Cardiac fibroblast (primary cell): ENCODE measurements at regions not wholly inside any gene's neighbourhood (a gene's known extent, or its start where the extent isn't known, plus 50 kb on each side); places are given as distances from the start of the nearest gene placed in this dataset.
A peak's percentile ranks its signal among the peaks of the same experiment; 100 is the strongest.

Experiments used
- DNase-seq, 2 donors: peaks; one replicate each; pipeline versions ENCODE4 v3.0.0 to v3.0.0-alpha.2; 2010; ENCODE audit warnings: low read depth in 2 of 2
- H3K4me3 ChIP-seq, 2 donors: replicated peaks in 1 of 2; 1 replicate in 1 of 2; 2 replicates in 1 of 2; pipeline ENCODE4 v1.5.1; 2011; ENCODE audit warnings: low read depth in 2 of 2, low read length in 2 of 2, mild to moderate bottlenecking in 2 of 2, moderate library complexity in 1 of 2
- CTCF ChIP-seq: IDR thresholded peaks from one replicate; pipeline ENCODE4 v1.5.1; 2011; ENCODE audit warnings: low read depth, mild to moderate bottlenecking, low read length, inconsistent platforms

- no peak for TF ChIP-seq CTCF
- no peak overlapping the region for H3K4me3 ChIP-seq
- DNase-seq = no peak
These were observed 50.2 kb upstream of the MME start for GRCh38 chr3:155029941-155030340.

GRCh38 chr3:155026999-155027591 lies 53.0 kb upstream of the MME start:
- no peak for TF ChIP-seq CTCF
- no peak overlapping the region for H3K4me3 ChIP-seq
- peak; percentile 73 to 95 for DNase-seq

GRCh38 chr3:155024006-155024638 lies 56.0 kb upstream of the MME start:
- DNase-seq = peak; percentile 62 to 74
- no peak for TF ChIP-seq CTCF
- H3K4me3 ChIP-seq = no peak overlapping the region

GRCh38 chr3:155022896-155023295 lies 57.2 kb upstream of the MME start:
- TF ChIP-seq CTCF = no peak
- no peak for DNase-seq
- no peak overlapping the region for H3K4me3 ChIP-seq

GRCh38 chr3:155019575-155019974 lies 60.5 kb upstream of the MME start:
- no peak for TF ChIP-seq CTCF
- DNase-seq = peak; percentile 14 to 32
- no peak overlapping the region for H3K4me3 ChIP-seq

- H3K4me3 ChIP-seq = no peak overlapping the region
- no peak for TF ChIP-seq CTCF
- peak; percentile 20 to 27 for DNase-seq
These were observed 61.3 kb upstream of the MME start for GRCh38 chr3:155018621-155019330.
